Peyer's patch (tissue), 4 donors: ENCODE measurements at regions not wholly inside any gene's neighbourhood (a gene's known extent, or its start where the extent isn't known, plus 50 kb on each side); places are given as distances from the start of the nearest gene placed in this dataset.

Experiments used
- DNase-seq, 3 donors: peaks; one replicate each; pipeline ENCODE4 v3.0.0-alpha.2; 2017 to 2019
- H3K27ac ChIP-seq, 4 donors: fragments of 200-600 bp; sonication (generic); one replicate each; pipeline ENCODE4 v1.5.1; 2016 to 2019
- H3K27me3 ChIP-seq, 2 donors: fragments of 200-600 bp; sonication (generic); one replicate each; pipeline ENCODE4 v1.5.1; 2019
- H3K36me3 ChIP-seq, 3 donors: fragments of 200-600 bp; sonication (generic); one replicate each; pipeline ENCODE4 v1.5.1; 2016 to 2019
- H3K4me1 ChIP-seq, 4 donors: fragments of 200-600 bp; sonication (generic); one replicate each; pipeline ENCODE4 v1.5.1; 2016 to 2019
- H3K4me3 ChIP-seq, 4 donors: fragments of 200-600 bp; sonication (generic); 1 replicate in 3 of 4; 2 replicates in 1 of 4; pipeline ENCODE4 v1.5.1; 2016 to 2019; ENCODE audit warnings: mild to moderate bottlenecking in 1 of 4
- H3K9me3 ChIP-seq, 4 donors: fragments of 200-600 bp; sonication (generic); one replicate each; pipeline ENCODE4 v1.5.1; 2016 to 2019; ENCODE audit warnings: mild to moderate bottlenecking in 1 of 4
- POLR2A ChIP-seq, 2 donors: fragments of 450-650 bp; IDR thresholded peaks; one replicate each; pipeline ENCODE4 v1.5.1; 2017; ENCODE audit warnings: antibody characterized with exemption in 2 of 2, mild to moderate bottlenecking in 2 of 2, moderate library complexity in 2 of 2
- TF ChIP-seq, protein P1 (sequence below), 6 experiments: fragments of 450-650 bp in 4 of 6; fragments of 200-600 bp in 2 of 6; sonication (generic) in 1 of 6; IDR thresholded peaks; one replicate each; pipeline ENCODE4 v1.5.1; 2017 to 2019; ENCODE audit warnings: antibody characterized with exemption in 6 of 6, mild to moderate bottlenecking in 3 of 6, moderate library complexity in 1 of 6

GRCh38 chr2:225932811-225933413 is 533.4 kb downstream of the NYAP2 start:
- no peaks in the 10 kb centered on the region for H3K9me3 ChIP-seq
- H3K4me3 ChIP-seq, result no peak overlapping the region
- DNase-seq, result no peak
- H3K4me1 ChIP-seq, result no peaks in the 10 kb centered on the region
- H3K27ac ChIP-seq, result no peak overlapping the region
- no peaks in the 10 kb centered on the region for H3K27me3 ChIP-seq
- H3K36me3 ChIP-seq, result no peaks in the 10 kb centered on the region
- TF ChIP-seq, protein P1, sequence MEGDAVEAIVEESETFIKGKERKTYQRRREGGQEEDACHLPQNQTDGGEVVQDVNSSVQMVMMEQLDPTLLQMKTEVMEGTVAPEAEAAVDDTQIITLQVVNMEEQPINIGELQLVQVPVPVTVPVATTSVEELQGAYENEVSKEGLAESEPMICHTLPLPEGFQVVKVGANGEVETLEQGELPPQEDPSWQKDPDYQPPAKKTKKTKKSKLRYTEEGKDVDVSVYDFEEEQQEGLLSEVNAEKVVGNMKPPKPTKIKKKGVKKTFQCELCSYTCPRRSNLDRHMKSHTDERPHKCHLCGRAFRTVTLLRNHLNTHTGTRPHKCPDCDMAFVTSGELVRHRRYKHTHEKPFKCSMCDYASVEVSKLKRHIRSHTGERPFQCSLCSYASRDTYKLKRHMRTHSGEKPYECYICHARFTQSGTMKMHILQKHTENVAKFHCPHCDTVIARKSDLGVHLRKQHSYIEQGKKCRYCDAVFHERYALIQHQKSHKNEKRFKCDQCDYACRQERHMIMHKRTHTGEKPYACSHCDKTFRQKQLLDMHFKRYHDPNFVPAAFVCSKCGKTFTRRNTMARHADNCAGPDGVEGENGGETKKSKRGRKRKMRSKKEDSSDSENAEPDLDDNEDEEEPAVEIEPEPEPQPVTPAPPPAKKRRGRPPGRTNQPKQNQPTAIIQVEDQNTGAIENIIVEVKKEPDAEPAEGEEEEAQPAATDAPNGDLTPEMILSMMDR (IDR thresholded peaks at IDR 0.05), result no peak
- no peak for TF ChIP-seq POLR2A (IDR thresholded peaks at IDR 0.05)

GRCh38 chr2:225930687-225931086 is 531.2 kb downstream of the NYAP2 start:
- Histone ChIP-seq H3K36me3 (no peaks in the 10 kb centered on the region), H3K27ac (no peak overlapping the region), H3K4me1 (no peaks in the 10 kb centered on the region), H3K4me3 (no peak overlapping the region), H3K27me3 (no peaks in the 10 kb centered on the region), H3K9me3 (no peaks in the 10 kb centered on the region)
- TF ChIP-seq, protein P1 (IDR thresholded peaks at IDR 0.05), result no peak
- no peak for TF ChIP-seq POLR2A (IDR thresholded peaks at IDR 0.05)
- DNase-seq, result no peak

DNA sequence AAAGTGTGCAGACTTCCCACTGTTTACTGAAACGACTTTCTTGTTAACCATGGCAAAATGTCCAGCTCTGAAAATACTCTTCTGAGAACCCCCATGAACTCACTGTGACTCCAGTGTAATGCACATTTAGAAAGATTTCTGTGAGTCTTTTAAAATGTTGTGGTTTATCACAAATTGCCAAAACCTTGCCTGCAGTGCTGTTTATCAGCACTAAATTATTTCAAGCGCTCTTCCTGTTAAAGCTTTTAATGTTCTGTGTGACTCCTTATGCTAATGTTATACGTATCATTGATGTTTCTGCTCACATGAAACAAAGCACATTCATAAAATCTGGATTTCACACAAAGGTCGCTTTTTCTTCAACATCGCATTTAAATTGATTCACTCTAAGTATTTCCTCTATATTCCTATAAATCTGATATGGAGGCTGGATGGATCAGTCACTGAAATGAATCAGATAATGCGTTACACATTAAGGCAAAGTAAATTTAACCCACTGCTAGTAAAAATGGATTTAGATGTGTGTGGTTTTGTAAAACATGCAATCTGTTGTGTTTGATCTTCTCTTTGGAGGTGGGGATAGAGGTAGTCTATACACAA is 521.2 kb downstream of the NYAP2 start:
- TF ChIP-seq POLR2A (IDR thresholded peaks at IDR 0.05), result no peak
- TF ChIP-seq, protein P1 (IDR thresholded peaks at IDR 0.05), result no peak
- no peak overlapping the region for H3K4me3 ChIP-seq
- H3K36me3 ChIP-seq, result no peaks in the 10 kb centered on the region
- H3K9me3 ChIP-seq, result no peaks in the 10 kb centered on the region
- DNase-seq, result no peak
- no peak overlapping the region for H3K27ac ChIP-seq
- no peaks in the 10 kb centered on the region for H3K27me3 ChIP-seq
- H3K4me1 ChIP-seq, result no peaks in the 10 kb centered on the region

DNA sequence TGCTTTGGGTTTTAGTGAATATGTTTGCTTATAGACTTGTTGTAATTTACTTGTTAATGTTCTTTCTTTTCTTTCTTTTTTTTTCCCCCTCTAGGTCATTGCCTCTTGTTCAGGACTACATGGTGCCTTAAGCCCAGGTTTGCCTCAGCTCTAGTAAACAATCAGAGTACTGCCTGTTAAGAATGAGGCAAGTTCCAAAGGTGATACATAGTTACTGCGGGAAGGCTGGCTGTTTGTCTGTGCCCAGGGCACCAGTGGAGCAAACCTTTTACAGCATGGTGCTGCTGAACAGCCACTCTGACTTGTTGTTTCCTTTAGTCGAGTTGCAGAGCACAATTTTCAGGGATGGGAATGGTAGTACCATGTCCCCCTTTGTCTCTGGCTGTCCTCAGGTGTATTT is 517.2 kb downstream of the NYAP2 start:
- H3K4me3 ChIP-seq, result no peak overlapping the region
- TF ChIP-seq, protein P1 (IDR thresholded peaks at IDR 0.05), result no peak
- TF ChIP-seq POLR2A (IDR thresholded peaks at IDR 0.05), result no peak
- H3K27me3 ChIP-seq, result no peaks in the 10 kb centered on the region
- H3K36me3 ChIP-seq, result no peaks in the 10 kb centered on the region
- no peak for DNase-seq
- no peaks in the 10 kb centered on the region for H3K9me3 ChIP-seq
- no peak overlapping the region for H3K27ac ChIP-seq
- H3K4me1 ChIP-seq, result no peaks in the 10 kb centered on the region

- no peak for TF ChIP-seq POLR2A (IDR thresholded peaks at IDR 0.05)
- TF ChIP-seq, protein P1 (IDR thresholded peaks at IDR 0.05), result no peak
- H3K27ac ChIP-seq, result no peak overlapping the region
- no peaks in the 10 kb centered on the region for H3K27me3 ChIP-seq
- DNase-seq, result no peak
- H3K4me3 ChIP-seq, result no peak overlapping the region
- H3K9me3 ChIP-seq, result no peaks in the 10 kb centered on the region
- H3K4me1 ChIP-seq, result no peaks in the 10 kb centered on the region
- no peaks in the 10 kb centered on the region for H3K36me3 ChIP-seq
Observed at GRCh38 chr2:225911019-225911418, 511.5 kb downstream of the NYAP2 start.
